ENCODE measurements at regions not wholly inside any gene's neighbourhood (a gene's known extent, or its start where the extent isn't known, plus 50 kb on each side); places are given as distances from the start of the nearest gene placed in this dataset.
"Not testable (repeated sequence)": the region's sequence is repeated elsewhere in the genome, so short reads cannot be mapped to it uniquely, and the experiment has no call there.

GRCh38 chr5:7244208-7244607 lies 151.7 kb upstream of the ADCY2 start:
- no peak for DNase-seq

- no peak for DNase-seq
These were observed 150.8 kb upstream of the ADCY2 start for GRCh38 chr5:7245121-7245651.

- no peak for DNase-seq
These were observed 149.7 kb upstream of the ADCY2 start for GRCh38 chr5:7246287-7246686.

GRCh38 chr5:7250004-7250403 lies 145.9 kb upstream of the ADCY2 start:
- no peak for DNase-seq

GRCh38 chr5:7250611-7251010 lies 145.3 kb upstream of the ADCY2 start:
- no peak for DNase-seq

- no peak for DNase-seq
These were observed 144.8 kb upstream of the ADCY2 start for GRCh38 chr5:7251132-7251531.

- DNase-seq = no peak
These were observed 134.9 kb upstream of the ADCY2 start for GRCh38 chr5:7261049-7261448.

- DNase-seq = no peak
These were observed 134.0 kb upstream of the ADCY2 start for GRCh38 chr5:7261900-7262299.

GRCh38 chr5:7263398-7264015 lies 132.4 kb upstream of the ADCY2 start:
- not testable (repeated sequence) for DNase-seq

- not testable (repeated sequence) for DNase-seq
These were observed 130.2 kb upstream of the ADCY2 start for GRCh38 chr5:7265776-7266175.

- DNase-seq = not testable (repeated sequence)
These were observed 127.2 kb upstream of the ADCY2 start for GRCh38 chr5:7268722-7269121.

- no peak for DNase-seq
These were observed 126.2 kb upstream of the ADCY2 start for GRCh38 chr5:7269591-7270274.

- DNase-seq = no peak
These were observed 124.4 kb upstream of the ADCY2 start for GRCh38 chr5:7271435-7272084.

GRCh38 chr5:7272408-7272965 lies 123.5 kb upstream of the ADCY2 start:
- DNase-seq = no peak

GRCh38 chr5:7274203-7274602 lies 121.7 kb upstream of the ADCY2 start:
- DNase-seq = no peak

- not testable (repeated sequence) for DNase-seq
These were observed 106.3 kb upstream of the ADCY2 start for GRCh38 chr5:7289634-7290033.

GRCh38 chr5:7297821-7298220 lies 98.1 kb upstream of the ADCY2 start:
- DNase-seq = not testable (repeated sequence)

GRCh38 chr5:7299731-7300130 lies 96.2 kb upstream of the ADCY2 start:
- DNase-seq = not testable (repeated sequence)

GRCh38 chr5:7305000-7305674 lies 90.8 kb upstream of the ADCY2 start:
- not testable (repeated sequence) for DNase-seq

GRCh38 chr5:7306556-7306955 lies 89.4 kb upstream of the ADCY2 start:
- peak; percentile 0 to 3 for DNase-seq

- not testable (repeated sequence) for DNase-seq
These were observed 88.2 kb upstream of the ADCY2 start for GRCh38 chr5:7307709-7308108.

GRCh38 chr5:7309715-7310114 lies 86.2 kb upstream of the ADCY2 start:
- DNase-seq = not testable (repeated sequence)

- DNase-seq = not testable (repeated sequence)
These were observed 85.3 kb upstream of the ADCY2 start for GRCh38 chr5:7310656-7311055.
